ENCODE measurements at regions not wholly inside any gene's neighbourhood (a gene's known extent, or its start where the extent isn't known, plus 50 kb on each side); places are given as distances from the start of the nearest gene placed in this dataset.

- TF ChIP-seq, protein P1, sequence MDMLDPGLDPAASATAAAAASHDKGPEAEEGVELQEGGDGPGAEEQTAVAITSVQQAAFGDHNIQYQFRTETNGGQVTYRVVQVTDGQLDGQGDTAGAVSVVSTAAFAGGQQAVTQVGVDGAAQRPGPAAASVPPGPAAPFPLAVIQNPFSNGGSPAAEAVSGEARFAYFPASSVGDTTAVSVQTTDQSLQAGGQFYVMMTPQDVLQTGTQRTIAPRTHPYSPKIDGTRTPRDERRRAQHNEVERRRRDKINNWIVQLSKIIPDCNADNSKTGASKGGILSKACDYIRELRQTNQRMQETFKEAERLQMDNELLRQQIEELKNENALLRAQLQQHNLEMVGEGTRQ (IDR thresholded peaks at IDR 0.05; ENCODE audit: borderline replicate concordance, low read depth, low read length): no peak
- TF ChIP-seq RELA (IDR thresholded peaks at IDR 0.05; ENCODE audit: borderline replicate concordance, partially characterized antibody) (no peak), ZNF384 (IDR thresholded peaks at IDR 0.05; ENCODE audit: borderline replicate concordance, low read depth, low read length) (no peak), NRF1 (conservative IDR thresholded peaks at IDR 0.05; ENCODE audit: low read depth, low read length) (no peak), YBX1 (IDR thresholded peaks at IDR 0.05) (no peak), STAT3 (IDR thresholded peaks at IDR 0.05; ENCODE audit: low read depth, low read length) (no peak), ZNF24 (IDR thresholded peaks at IDR 0.05) (no peak), MAX (IDR thresholded peaks at IDR 0.05; ENCODE audit: low read depth, low read length) (no peak), NFYA (IDR thresholded peaks at IDR 0.05; ENCODE audit: borderline replicate concordance, low read depth, low read length) (no peak), ZBTB40 (IDR thresholded peaks at IDR 0.05; ENCODE audit: borderline replicate concordance) (no peak), CUX1 (IDR thresholded peaks at IDR 0.05; ENCODE audit: insufficient replicate concordance, low read depth, low read length) (no peak), MYB (IDR thresholded peaks at IDR 0.05; ENCODE audit: borderline replicate concordance, low read depth, low read length) (no peak), TCF3 (IDR thresholded peaks at IDR 0.05; ENCODE audit: borderline replicate concordance, insufficient read depth, low read depth, low read length) (no peak), BACH1 (IDR thresholded peaks at IDR 0.05; ENCODE audit: borderline replicate concordance) (no peak)
- TF ChIP-seq, protein P2, sequence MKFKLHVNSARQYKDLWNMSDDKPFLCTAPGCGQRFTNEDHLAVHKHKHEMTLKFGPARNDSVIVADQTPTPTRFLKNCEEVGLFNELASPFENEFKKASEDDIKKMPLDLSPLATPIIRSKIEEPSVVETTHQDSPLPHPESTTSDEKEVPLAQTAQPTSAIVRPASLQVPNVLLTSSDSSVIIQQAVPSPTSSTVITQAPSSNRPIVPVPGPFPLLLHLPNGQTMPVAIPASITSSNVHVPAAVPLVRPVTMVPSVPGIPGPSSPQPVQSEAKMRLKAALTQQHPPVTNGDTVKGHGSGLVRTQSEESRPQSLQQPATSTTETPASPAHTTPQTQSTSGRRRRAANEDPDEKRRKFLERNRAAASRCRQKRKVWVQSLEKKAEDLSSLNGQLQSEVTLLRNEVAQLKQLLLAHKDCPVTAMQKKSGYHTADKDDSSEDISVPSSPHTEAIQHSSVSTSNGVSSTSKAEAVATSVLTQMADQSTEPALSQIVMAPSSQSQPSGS (IDR thresholded peaks at IDR 0.05; ENCODE audit: low read length): peak; percentile 54; the same call in 1 of the 2 replicates
Measured at GRCh38 chr5:83844449-83845068, 123.9 kb upstream of the HAPLN1 start (continued).
